H1 (cell line): ENCODE measurements at regions not wholly inside any gene's neighbourhood (a gene's known extent, or its start where the extent isn't known, plus 50 kb on each side); places are given as distances from the start of the nearest gene placed in this dataset.

ENCODE experiments used
- CTCF ChIA-PET: fragments of 300-600 bp; sonication (Branson Sonifier 250); formaldehyde crosslinking; loops from one replicate; lab custom pipeline; 2021; ENCODE audit not compliant: partially characterized antibody; lab: Charles Lee
- POLR2A ChIA-PET: fragments of 300-600 bp; sonication (Branson Sonifier 250); formaldehyde crosslinking; loops from one replicate; lab custom pipeline; 2021; ENCODE audit warnings: inconsistent platforms; ENCODE audit not compliant: partially characterized antibody; lab: Charles Lee
- DNase-seq, 2 experiments: peaks; one replicate each; pipeline versions ENCODE4 v3.0.0 to v3.0.0-alpha.2; 2010 to 2022; ENCODE audit warnings: low spot score in 2 of 2, low read depth in 1 of 2, mixed read lengths in 1 of 2
- FAIRE-seq: peaks from 2 replicates; lab custom pipeline; 2011; peaks lifted over from hg19 to GRCh38; lab: Jason Lieb, UNC
- H2AFZ ChIP-seq: 2 replicates; pipeline ENCODE4 v1.8.1; 2012; ENCODE audit warnings: low read length, inconsistent platforms
- H2AK5ac ChIP-seq: 2 replicates; pipeline ENCODE4 v1.6.1; 2013; ENCODE audit warnings: low read depth, low read length
- H2BK120ac ChIP-seq: replicated peaks from 2 replicates; pipeline ENCODE3; 2013; ENCODE audit warnings: low read depth, low read length, inconsistent platforms
- H2BK12ac ChIP-seq: 2 replicates; pipeline ENCODE4 v1.6.1; 2013; ENCODE audit warnings: low read depth, low read length
- H2BK15ac ChIP-seq: 2 replicates; pipeline ENCODE4 v1.6.1; 2013; ENCODE audit warnings: low read length
- H2BK20ac ChIP-seq: 2 replicates; pipeline ENCODE4 v1.6.1; 2013; ENCODE audit warnings: low read length
- H2BK5ac ChIP-seq: 2 replicates; pipeline ENCODE4 v1.6.1; 2013; ENCODE audit warnings: low read depth, low read length
- H3K14ac ChIP-seq: 2 replicates; pipeline ENCODE4 v1.6.1; 2013; ENCODE audit warnings: inconsistent platforms; ENCODE audit not compliant: insufficient read length
- H3K18ac ChIP-seq: 2 replicates; pipeline ENCODE4 v1.6.1; 2013; ENCODE audit warnings: low read length; ENCODE audit errors: extremely low read depth
- H3K23ac ChIP-seq: 2 replicates; pipeline ENCODE4 v1.6.1; 2013; ENCODE audit warnings: inconsistent platforms; ENCODE audit not compliant: insufficient read length
- H3K23me2 ChIP-seq: 2 replicates; pipeline ENCODE4 v1.6.1; 2013; ENCODE audit warnings: low read depth, low read length
- H3K27ac ChIP-seq: 2 replicates; pipeline ENCODE4 v1.6.1; 2011; ENCODE audit warnings: low read depth, low read length, inconsistent platforms
- H3K27me3 ChIP-seq, 4 experiments: replicated peaks in 1 of 4; 1 replicate in 1 of 4; 2 replicates in 3 of 4; pipeline versions ENCODE4 v1.6.1 to v1.8.1; 2011 to 2013; ENCODE audit warnings: low read length in 3 of 4, mild to moderate bottlenecking in 3 of 4, inconsistent platforms in 2 of 4, mixed read lengths in 2 of 4, moderate library complexity in 1 of 4; ENCODE audit not compliant: control insufficient read depth in 3 of 4, insufficient read depth in 3 of 4; ENCODE audit errors: extremely low read depth in 1 of 4
- H3K36me3 ChIP-seq, 4 experiments: 2 replicates each; pipeline versions ENCODE4 v1.6.1 to v1.8.1; 2011 to 2013; ENCODE audit warnings: mild to moderate bottlenecking in 4 of 4, low read length in 3 of 4, moderate library complexity in 2 of 4, control low read depth in 1 of 4, inconsistent platforms in 1 of 4; ENCODE audit not compliant: insufficient read depth in 4 of 4, control insufficient read depth in 2 of 4
- H3K4ac ChIP-seq: replicated peaks from 2 replicates; pipeline ENCODE3; 2013; ENCODE audit warnings: low read length, low read depth, mixed read lengths, inconsistent platforms; ENCODE audit not compliant: insufficient read length
- H3K4me1 ChIP-seq, 4 experiments: replicated peaks in 1 of 4; 1 replicate in 1 of 4; 2 replicates in 3 of 4; pipeline versions ENCODE4 v1.6.1 to v1.8.1; 2011 to 2013; ENCODE audit warnings: low read length in 3 of 4, inconsistent platforms in 2 of 4, mixed read lengths in 1 of 4; ENCODE audit not compliant: insufficient read depth in 4 of 4, control insufficient read depth in 3 of 4
- H3K4me2 ChIP-seq, 2 experiments: 2 replicates each; pipeline versions ENCODE4 v1.6.1 to v1.8.1; 2011 to 2013; ENCODE audit warnings: low read depth in 2 of 2, low read length in 2 of 2, control low read depth in 1 of 2, inconsistent platforms in 1 of 2, mild to moderate bottlenecking in 1 of 2; ENCODE audit not compliant: insufficient read depth in 1 of 2
- H3K4me3 ChIP-seq, 4 experiments: fragments of 200-600, 300-600 bp in 1 of 4; sonication (generic), shearing (Covaris generic), sonication (Bioruptor Twin) in 1 of 4; 2 replicates each; pipeline versions ENCODE4 v1.5.1 to v1.8.1; 2011 to 2016; ENCODE audit warnings: low read length in 4 of 4, low read depth in 3 of 4, control low read depth in 2 of 4, inconsistent platforms in 2 of 4, mild to moderate bottlenecking in 2 of 4, mixed read lengths in 1 of 4, moderate library complexity in 1 of 4; ENCODE audit not compliant: insufficient read depth in 2 of 4; ENCODE audit errors: extremely low read depth in 1 of 4
- H3K56ac ChIP-seq: replicated peaks from 2 replicates; pipeline ENCODE3; 2013; ENCODE audit warnings: low read depth, mild to moderate bottlenecking, mixed read lengths, low read length, inconsistent platforms; ENCODE audit not compliant: insufficient read length
- H3K79me1 ChIP-seq: 2 replicates; pipeline ENCODE4 v1.6.1; 2013; ENCODE audit warnings: low read depth, low read length, control low read depth
- H3K79me2 ChIP-seq, 2 experiments: 2 replicates each; pipeline versions ENCODE4 v1.6.1 to v1.8.1; 2012 to 2013; ENCODE audit warnings: low read length in 2 of 2, mild to moderate bottlenecking in 2 of 2, inconsistent platforms in 1 of 2; ENCODE audit not compliant: insufficient read depth in 2 of 2, control insufficient read depth in 1 of 2
- H3K9ac ChIP-seq, 4 experiments: replicated peaks in 1 of 4; 1 replicate in 1 of 4; 2 replicates in 3 of 4; pipeline versions ENCODE4 v1.6.1 to v1.8.1; 2011 to 2013; ENCODE audit warnings: low read depth in 3 of 4, low read length in 3 of 4, control low read depth in 2 of 4, mild to moderate bottlenecking in 2 of 4, moderate library complexity in 2 of 4, inconsistent platforms in 1 of 4; ENCODE audit errors: extremely low read depth in 1 of 4
- H3K9me3 ChIP-seq, 2 experiments: 2 replicates each; pipeline versions ENCODE4 v1.6.1 to v1.8.1; 2012 to 2013; ENCODE audit warnings: mild to moderate bottlenecking in 2 of 2, moderate library complexity in 2 of 2, control low read depth in 1 of 2, inconsistent platforms in 1 of 2, low read depth in 1 of 2, low read length in 1 of 2, mixed read lengths in 1 of 2; ENCODE audit not compliant: insufficient read depth in 2 of 2
- H4K20me1 ChIP-seq, 2 experiments: replicated peaks in 1 of 2; 2 replicates each; pipeline versions ENCODE3 to v1.8.1; 2011 to 2013; ENCODE audit warnings: inconsistent platforms in 2 of 2, low read length in 2 of 2, mild to moderate bottlenecking in 1 of 2; ENCODE audit not compliant: insufficient read depth in 2 of 2, control insufficient read depth in 1 of 2
- H4K5ac ChIP-seq: 2 replicates; pipeline ENCODE4 v1.6.1; 2013; ENCODE audit warnings: low read length, low read depth, mixed read lengths, inconsistent platforms; ENCODE audit not compliant: insufficient read length
- H4K8ac ChIP-seq: 2 replicates; pipeline ENCODE4 v1.8.0; 2013; ENCODE audit warnings: mild to moderate bottlenecking, moderate library complexity, low read length, inconsistent platforms; ENCODE audit not compliant: insufficient read depth; ENCODE audit errors: extremely low read depth
- H4K91ac ChIP-seq: replicated peaks from 2 replicates; pipeline ENCODE3; 2013; ENCODE audit warnings: low read length, mixed read lengths, inconsistent platforms; ENCODE audit not compliant: insufficient read length
- ASH2L ChIP-seq: fragments of 200-600, 300-600 bp; sonication (generic); IDR thresholded peaks from one replicate; pipeline ENCODE4 v1.7.1; 2017; ENCODE audit warnings: low read length
- CREB1 ChIP-seq: IDR thresholded peaks from 2 replicates; pipeline ENCODE4 v1.6.1; 2012; ENCODE audit warnings: inconsistent platforms
- GTF2F1 ChIP-seq: IDR thresholded peaks from 2 replicates; pipeline ENCODE4 v1.6.1; 2012; ENCODE audit warnings: low read depth, low read length, improper control_type of control experiment, borderline replicate concordance
- RAD21 ChIP-seq, 2 experiments: IDR thresholded peaks in 1 of 2; conservative IDR thresholded peaks in 1 of 2; 2 replicates each; pipeline ENCODE4 v1.6.1; 2011; ENCODE audit warnings: low read depth in 2 of 2, low read length in 2 of 2, improper control_type of control experiment in 1 of 2, inconsistent platforms in 1 of 2, mild to moderate bottlenecking in 1 of 2, moderate library complexity in 1 of 2
- WGBS, 2 experiments: shearing (Covaris generic) in 1 of 2; methylation state at CpG; one replicate each; pipeline versions ENCODE4 v1.1.6 to v1.1.7; 2013 to 2015; ENCODE audit warnings: low lambda C conversion rate in 2 of 2, mixed read lengths in 2 of 2, inconsistent platforms in 1 of 2, low coverage in 1 of 2, missing lambda C conversion rate in 1 of 2; ENCODE audit not compliant: insufficient replicate concordance in 2 of 2, insufficient coverage in 1 of 2, insufficient read length in 1 of 2; ENCODE audit errors: extremely low coverage in 1 of 2, missing lambda C conversion rate in 1 of 2; 5-methylcytosine and 5-hydroxymethylcytosine counted together
- TF ChIP-seq, protein P1 (sequence below), 3 experiments: IDR thresholded peaks; 1 replicate in 2 of 3; 2 replicates in 1 of 3; pipeline versions ENCODE4 v1.5.1 to v1.6.1; 2011; ENCODE audit warnings: low read length in 3 of 3, mild to moderate bottlenecking in 3 of 3, inconsistent platforms in 2 of 3, low read depth in 1 of 3, moderate library complexity in 1 of 3; ENCODE audit not compliant: insufficient read depth in 1 of 3; ENCODE audit errors: control extremely low read depth in 1 of 3

DNA sequence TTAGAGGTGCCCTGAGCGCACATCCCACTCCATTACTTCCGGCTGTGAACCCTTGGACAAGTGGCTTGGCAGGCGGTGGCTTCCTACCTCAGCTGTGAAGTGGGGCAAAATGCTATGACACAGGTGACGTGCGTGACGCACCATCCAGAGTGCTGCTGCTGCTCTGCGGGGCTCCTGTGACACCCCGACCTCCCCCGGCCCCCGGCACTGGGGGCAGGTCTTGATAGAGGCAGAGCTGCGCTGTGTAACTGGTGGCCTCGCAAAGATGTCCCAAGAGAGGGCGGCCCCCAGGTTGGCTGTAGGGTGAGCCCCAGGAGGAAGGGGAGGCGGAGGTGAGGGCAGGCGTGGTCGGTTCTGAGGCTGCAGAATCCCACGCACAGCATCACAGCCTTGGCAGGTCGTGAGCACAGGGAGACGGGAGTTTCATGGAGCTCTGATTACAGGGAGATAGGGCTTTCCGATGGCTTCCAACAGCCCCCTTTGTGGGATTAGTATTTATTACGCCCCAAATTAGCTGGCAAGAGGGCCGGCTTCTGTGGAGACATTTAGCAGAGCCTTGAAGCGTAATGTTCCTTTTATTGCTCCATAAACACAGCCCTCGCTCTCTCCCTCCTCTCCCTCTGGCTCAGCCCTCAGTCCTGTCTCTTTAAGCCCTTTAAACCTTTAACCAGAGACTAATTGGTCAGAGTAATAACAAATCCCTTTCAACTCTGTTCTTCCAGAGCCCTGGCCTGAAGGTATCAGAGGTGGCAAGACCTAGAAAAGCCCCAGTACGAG lies 328.1 kb downstream of the C16orf95 start:
- Histone ChIP-seq H3K4me2 (no peak overlapping the region), H4K8ac (no peak overlapping the region), H4K91ac (no peak overlapping the region), H3K27me3 (no peaks in the 10 kb centered on the region), H2AFZ (no peak overlapping the region), H3K18ac (no peak overlapping the region), H3K9me3 (peaks cover 0 to 5% of the 10 kb centered on the region in 2 experiments; a peak in 2 of 4 replicates), H2BK20ac (no peak overlapping the region), H3K9ac (no peak overlapping the region), H3K23ac (no peak overlapping the region), H3K27ac (no peak overlapping the region), H2AK5ac (no peak overlapping the region), H2BK120ac (no peak overlapping the region), H3K14ac (no peak overlapping the region), H3K56ac (no peak overlapping the region), H2BK5ac (no peak overlapping the region), H3K4me1 (peaks cover 4 to 10% (median 7%) of the 10 kb centered on the region in 4 experiments; a peak in 6 of 7 replicates), H3K36me3 (no peaks in the 10 kb centered on the region), H2BK15ac (no peak overlapping the region), H4K20me1 (no peaks in the 10 kb centered on the region), H4K5ac (no peak overlapping the region), H2BK12ac (no peak overlapping the region), H3K4me3 (no peak overlapping the region), H3K79me2 (no peaks in the 10 kb centered on the region), H3K79me1 (no peaks in the 10 kb centered on the region), H3K4ac (no peak overlapping the region), H3K23me2 (no peaks in the 10 kb centered on the region)
- CTCF ChIA-PET = interaction anchor here (0.8 to 1.3 kb wide), 3 partner anchors 24 to 214 kb away, joined by 3 read pairs; no protein-coding TSS in a partner anchor
- FAIRE-seq (no peak), DNase-seq (no peak)
- POLR2A ChIA-PET = no interaction called here
- WGBS, 2 experiments = 88% methylated on average over 22 of the region's 25 CpGs; no CpG with 5 or more reads in 1 of the 2 experiments
- TF ChIP-seq CREB1 (no peak), GTF2F1 (no peak), RAD21 (IDR thresholded peaks at IDR 0.05 in 1 of 2, conservative IDR thresholded peaks at IDR 0.05 in 1 of 2; ENCODE audit: low read depth in 2 of 2, low read length in 2 of 2) (no peak), ASH2L (no peak)
- TF ChIP-seq, protein P1, sequence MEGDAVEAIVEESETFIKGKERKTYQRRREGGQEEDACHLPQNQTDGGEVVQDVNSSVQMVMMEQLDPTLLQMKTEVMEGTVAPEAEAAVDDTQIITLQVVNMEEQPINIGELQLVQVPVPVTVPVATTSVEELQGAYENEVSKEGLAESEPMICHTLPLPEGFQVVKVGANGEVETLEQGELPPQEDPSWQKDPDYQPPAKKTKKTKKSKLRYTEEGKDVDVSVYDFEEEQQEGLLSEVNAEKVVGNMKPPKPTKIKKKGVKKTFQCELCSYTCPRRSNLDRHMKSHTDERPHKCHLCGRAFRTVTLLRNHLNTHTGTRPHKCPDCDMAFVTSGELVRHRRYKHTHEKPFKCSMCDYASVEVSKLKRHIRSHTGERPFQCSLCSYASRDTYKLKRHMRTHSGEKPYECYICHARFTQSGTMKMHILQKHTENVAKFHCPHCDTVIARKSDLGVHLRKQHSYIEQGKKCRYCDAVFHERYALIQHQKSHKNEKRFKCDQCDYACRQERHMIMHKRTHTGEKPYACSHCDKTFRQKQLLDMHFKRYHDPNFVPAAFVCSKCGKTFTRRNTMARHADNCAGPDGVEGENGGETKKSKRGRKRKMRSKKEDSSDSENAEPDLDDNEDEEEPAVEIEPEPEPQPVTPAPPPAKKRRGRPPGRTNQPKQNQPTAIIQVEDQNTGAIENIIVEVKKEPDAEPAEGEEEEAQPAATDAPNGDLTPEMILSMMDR (IDR thresholded peaks at IDR 0.05; ENCODE audit: control extremely low read depth in 1 of 3, insufficient read depth in 1 of 3, low read depth in 1 of 3, low read length in 3 of 3) = no peak
